ENCODE measurements at regions not wholly inside any gene's neighbourhood (a gene's known extent, or its start where the extent isn't known, plus 50 kb on each side); places are given as distances from the start of the nearest gene placed in this dataset.

DNA sequence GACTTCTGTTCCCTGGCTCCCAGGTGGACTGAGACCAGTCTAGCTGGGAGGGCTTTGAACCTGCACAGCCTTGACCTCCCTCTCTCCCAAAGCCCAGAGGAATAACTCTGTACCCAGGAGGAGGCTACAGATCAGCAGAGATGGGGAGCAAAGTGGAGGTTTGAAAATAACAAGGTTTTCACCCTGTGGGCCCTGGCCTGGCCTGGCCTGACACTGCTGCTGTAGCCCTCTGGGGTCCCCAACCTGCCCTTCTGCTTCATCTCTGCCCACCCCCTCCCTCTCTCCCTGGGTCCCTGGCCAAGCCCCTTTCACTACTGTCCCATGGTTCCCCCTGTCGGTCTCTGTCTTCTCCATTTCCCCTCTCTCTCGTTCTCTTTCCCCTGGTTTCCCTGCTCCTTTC lies 225.2 kb downstream of the BUD13 start:
- DNase-seq (ENCODE audit: extremely low spot score), result no peak
- POLR2A ChIA-PET, result no interaction called here
- TF ChIP-seq, protein P1, sequence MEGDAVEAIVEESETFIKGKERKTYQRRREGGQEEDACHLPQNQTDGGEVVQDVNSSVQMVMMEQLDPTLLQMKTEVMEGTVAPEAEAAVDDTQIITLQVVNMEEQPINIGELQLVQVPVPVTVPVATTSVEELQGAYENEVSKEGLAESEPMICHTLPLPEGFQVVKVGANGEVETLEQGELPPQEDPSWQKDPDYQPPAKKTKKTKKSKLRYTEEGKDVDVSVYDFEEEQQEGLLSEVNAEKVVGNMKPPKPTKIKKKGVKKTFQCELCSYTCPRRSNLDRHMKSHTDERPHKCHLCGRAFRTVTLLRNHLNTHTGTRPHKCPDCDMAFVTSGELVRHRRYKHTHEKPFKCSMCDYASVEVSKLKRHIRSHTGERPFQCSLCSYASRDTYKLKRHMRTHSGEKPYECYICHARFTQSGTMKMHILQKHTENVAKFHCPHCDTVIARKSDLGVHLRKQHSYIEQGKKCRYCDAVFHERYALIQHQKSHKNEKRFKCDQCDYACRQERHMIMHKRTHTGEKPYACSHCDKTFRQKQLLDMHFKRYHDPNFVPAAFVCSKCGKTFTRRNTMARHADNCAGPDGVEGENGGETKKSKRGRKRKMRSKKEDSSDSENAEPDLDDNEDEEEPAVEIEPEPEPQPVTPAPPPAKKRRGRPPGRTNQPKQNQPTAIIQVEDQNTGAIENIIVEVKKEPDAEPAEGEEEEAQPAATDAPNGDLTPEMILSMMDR (IDR thresholded peaks at IDR 0.05; ENCODE audit: control extremely low read depth, extremely low read depth, low read depth, missing control alignments), result no peak
- CTCF ChIA-PET, result interaction anchor here (2.0 kb wide), 1 partner anchor 13 kb away, joined by 4 read pairs; no protein-coding TSS in a partner anchor

DNA sequence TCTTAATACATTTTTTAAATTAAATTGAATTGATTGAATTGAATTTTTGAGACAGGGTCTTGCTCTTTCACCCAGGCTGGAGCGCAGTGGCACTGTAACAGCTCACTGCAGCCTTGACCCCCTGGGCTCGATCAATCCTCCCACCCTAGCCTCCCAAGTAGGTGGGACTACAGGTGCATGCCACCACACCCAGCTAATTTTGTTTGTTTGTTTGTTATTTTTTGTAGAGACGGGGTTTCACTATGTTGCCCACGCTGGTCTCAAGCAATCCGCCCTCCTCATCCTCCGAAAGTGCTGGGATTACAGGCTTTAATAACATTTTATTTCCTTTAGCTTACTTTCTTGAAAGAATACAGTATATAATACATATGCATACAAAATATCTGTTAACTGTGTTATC lies 226.9 kb downstream of the BUD13 start:
- POLR2A ChIA-PET, result no interaction called here
- CTCF ChIA-PET, result no interaction called here
- DNase-seq (ENCODE audit: extremely low spot score), result no peak
- TF ChIP-seq, protein P1 (IDR thresholded peaks at IDR 0.05; ENCODE audit: control extremely low read depth, extremely low read depth, low read depth, missing control alignments), result no peak

DNA sequence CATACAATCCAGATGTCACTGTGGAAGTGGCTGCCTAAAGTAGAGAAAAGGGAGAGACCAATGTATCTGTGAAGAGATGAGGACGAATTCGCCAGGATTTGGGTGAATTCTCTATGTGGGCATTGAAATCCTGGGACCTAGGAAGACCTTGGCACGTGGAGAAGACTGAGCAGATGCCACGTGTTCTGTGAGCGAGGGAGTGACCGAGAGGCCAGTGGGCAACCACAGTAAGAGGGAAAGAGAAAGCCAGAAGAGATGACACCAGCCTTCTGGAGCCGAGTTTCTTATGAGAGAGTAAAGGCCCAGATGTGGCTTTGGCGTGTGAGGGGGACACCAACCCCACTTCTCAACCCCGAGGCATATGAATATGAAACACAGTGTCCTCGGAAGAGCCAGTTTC lies 228.1 kb downstream of the BUD13 start:
- TF ChIP-seq, protein P1 (IDR thresholded peaks at IDR 0.05; ENCODE audit: control extremely low read depth, extremely low read depth, low read depth, missing control alignments), result no peak
- CTCF ChIA-PET, result no interaction called here
- DNase-seq (ENCODE audit: extremely low spot score), result no peak
- POLR2A ChIA-PET, result no interaction called here

DNA sequence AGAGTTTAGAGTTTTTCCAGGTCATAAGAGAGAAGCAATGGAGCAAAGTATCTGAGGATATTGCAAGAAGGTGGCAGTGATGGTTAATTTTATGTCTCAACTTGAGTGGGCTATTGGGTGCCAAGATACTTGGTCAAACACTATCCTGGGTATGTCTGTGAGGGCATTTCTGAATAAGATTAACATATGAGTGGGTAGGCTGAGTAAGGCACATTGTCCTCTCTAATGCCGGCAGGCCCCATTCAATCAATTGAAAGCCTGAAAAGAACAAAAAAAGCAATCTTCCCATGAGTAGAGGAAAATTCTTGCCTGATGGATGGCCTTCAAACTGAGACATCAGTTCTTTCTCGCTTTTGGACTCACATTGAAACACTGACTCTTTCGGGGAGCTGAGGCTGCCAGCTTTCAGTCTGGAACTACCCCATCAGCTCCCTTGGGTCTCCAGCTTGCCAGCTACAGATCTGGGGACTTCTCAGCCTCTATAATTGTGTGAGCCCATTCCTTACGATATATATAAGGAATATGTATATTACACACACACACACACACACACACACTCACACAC lies 228.8 kb downstream of the BUD13 start:
- TF ChIP-seq, protein P1 (IDR thresholded peaks at IDR 0.05; ENCODE audit: control extremely low read depth, extremely low read depth, low read depth, missing control alignments), result no peak
- ChIA-PET POLR2A (no interaction called here), CTCF (no interaction called here)
- no peak for DNase-seq (ENCODE audit: extremely low spot score)

DNA sequence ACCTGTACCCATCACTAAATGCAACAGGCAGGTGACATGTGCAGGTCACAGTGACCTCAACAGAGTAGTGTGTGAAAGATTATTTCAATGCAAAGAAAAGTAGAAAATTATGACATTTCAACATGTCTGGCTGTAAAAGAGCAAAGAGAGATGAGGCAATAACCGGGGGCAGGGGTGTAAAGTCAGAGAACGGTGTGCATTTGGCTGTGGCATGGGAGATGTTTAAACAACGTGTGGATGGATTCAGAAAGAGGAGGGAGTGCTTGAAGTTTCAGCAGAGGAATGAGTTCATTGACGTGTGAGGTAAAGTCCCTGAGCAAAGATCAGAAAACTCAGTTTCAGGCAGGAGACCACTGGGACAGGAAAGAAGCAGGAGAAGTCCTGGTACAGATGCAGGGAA lies 229.7 kb downstream of the BUD13 start:
- ChIA-PET CTCF (no interaction called here), POLR2A (no interaction called here)
- TF ChIP-seq, protein P1 (IDR thresholded peaks at IDR 0.05; ENCODE audit: control extremely low read depth, extremely low read depth, low read depth, missing control alignments), result no peak
- DNase-seq (ENCODE audit: extremely low spot score), result no peak

DNA sequence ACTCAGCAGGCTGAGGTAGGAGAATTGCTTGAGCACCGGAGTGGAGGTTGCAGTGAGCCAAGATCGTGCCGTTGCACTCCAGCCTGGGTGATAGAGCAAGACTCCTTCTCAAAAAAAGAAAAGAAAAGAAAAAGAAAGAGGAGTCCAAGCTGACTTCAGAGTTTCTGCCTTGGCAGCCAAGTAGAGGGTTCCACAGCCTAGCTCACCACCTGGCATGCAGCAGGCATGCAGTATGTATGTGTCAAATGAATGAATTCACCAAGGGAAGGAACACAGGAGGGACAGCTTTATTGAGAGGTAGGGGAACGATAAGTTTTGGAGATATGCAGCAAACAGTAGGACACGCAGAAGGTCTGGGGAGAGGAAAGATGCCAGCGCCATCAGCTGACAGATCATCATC lies 230.4 kb downstream of the BUD13 start:
- TF ChIP-seq, protein P1 (IDR thresholded peaks at IDR 0.05; ENCODE audit: control extremely low read depth, extremely low read depth, low read depth, missing control alignments), result no peak
- ChIA-PET CTCF (no interaction called here), POLR2A (no interaction called here)
- DNase-seq (ENCODE audit: extremely low spot score), result no peak

DNA sequence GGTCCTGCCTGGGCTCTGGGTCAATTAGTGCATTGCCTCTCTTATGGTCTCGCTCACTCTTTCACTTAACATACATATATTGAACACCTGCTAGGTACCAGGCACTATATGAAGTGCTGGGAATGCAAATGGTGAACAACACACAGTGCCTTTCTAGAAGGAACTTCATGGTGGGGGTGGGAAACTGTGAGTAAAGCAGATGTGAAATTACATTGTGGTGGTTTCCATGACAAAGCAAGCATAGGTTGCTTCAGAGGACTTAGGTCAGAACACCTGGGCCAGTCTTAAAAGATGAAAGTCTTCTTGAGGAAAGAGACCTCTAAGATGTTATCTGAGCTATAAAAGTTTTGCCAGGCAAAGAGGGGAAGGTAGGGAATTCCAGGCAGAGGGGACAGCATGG lies 231.3 kb downstream of the BUD13 start:
- ChIA-PET POLR2A (no interaction called here), CTCF (interaction anchor here (1.5 kb wide), 1 partner anchor 9 kb away, joined by 4 read pairs; no protein-coding TSS in a partner anchor)
- TF ChIP-seq, protein P1 (IDR thresholded peaks at IDR 0.05; ENCODE audit: control extremely low read depth, extremely low read depth, low read depth, missing control alignments), result no peak
- no peak for DNase-seq (ENCODE audit: extremely low spot score)

Data from GM10248 (cell line).